C4-2B (cell line): ENCODE measurements at regions not wholly inside any gene's neighbourhood (a gene's known extent, or its start where the extent isn't known, plus 50 kb on each side); places are given as distances from the start of the nearest gene placed in this dataset.

Source experiments
- ZFX ChIP-seq: fragments of 450-650 bp; IDR thresholded peaks from 2 replicates; pipeline ENCODE4 v1.6.1; 2017
- TF ChIP-seq, protein P1 (sequence below): fragments of 450-650 bp; conservative IDR thresholded peaks from 2 replicates; pipeline ENCODE4 v1.5.1; 2017; ENCODE audit warnings: mild to moderate bottlenecking

- TF ChIP-seq, protein P1, sequence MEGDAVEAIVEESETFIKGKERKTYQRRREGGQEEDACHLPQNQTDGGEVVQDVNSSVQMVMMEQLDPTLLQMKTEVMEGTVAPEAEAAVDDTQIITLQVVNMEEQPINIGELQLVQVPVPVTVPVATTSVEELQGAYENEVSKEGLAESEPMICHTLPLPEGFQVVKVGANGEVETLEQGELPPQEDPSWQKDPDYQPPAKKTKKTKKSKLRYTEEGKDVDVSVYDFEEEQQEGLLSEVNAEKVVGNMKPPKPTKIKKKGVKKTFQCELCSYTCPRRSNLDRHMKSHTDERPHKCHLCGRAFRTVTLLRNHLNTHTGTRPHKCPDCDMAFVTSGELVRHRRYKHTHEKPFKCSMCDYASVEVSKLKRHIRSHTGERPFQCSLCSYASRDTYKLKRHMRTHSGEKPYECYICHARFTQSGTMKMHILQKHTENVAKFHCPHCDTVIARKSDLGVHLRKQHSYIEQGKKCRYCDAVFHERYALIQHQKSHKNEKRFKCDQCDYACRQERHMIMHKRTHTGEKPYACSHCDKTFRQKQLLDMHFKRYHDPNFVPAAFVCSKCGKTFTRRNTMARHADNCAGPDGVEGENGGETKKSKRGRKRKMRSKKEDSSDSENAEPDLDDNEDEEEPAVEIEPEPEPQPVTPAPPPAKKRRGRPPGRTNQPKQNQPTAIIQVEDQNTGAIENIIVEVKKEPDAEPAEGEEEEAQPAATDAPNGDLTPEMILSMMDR = no peak
- no peak for TF ChIP-seq ZFX
Measured at GRCh38 chr2:128501006-128501690, 182.5 kb upstream of the HS6ST1 start.
